Vagina (tissue), 2 donors: ENCODE measurements at regions not wholly inside any gene's neighbourhood (a gene's known extent, or its start where the extent isn't known, plus 50 kb on each side); places are given as distances from the start of the nearest gene placed in this dataset.

ENCODE experiments used
- CTCF ChIP-seq, 3 experiments: fragments of 450-650 bp in 2 of 3; fragments of 200-600 bp in 1 of 3; sonication (generic) in 1 of 3; IDR thresholded peaks; one replicate each; pipeline ENCODE4 v1.5.1; 2017 to 2019; ENCODE audit warnings: antibody characterized with exemption in 3 of 3, mild to moderate bottlenecking in 2 of 3, moderate library complexity in 2 of 3
- POLR2A ChIP-seq, 2 donors: fragments of 450-650 bp; IDR thresholded peaks; one replicate each; pipeline ENCODE4 v1.6.1; 2017; ENCODE audit warnings: antibody characterized with exemption in 2 of 2, mild to moderate bottlenecking in 2 of 2, moderate library complexity in 2 of 2

GRCh38 chr5:62681117-62681850 is 102.7 kb downstream of the LRRC70 start:
- TF ChIP-seq CTCF (IDR thresholded peaks at IDR 0.05) (no peak), POLR2A (IDR thresholded peaks at IDR 0.05) (no peak)
